Activated naive CD4-positive, alpha-beta T cell treated with anti-CD3 and anti-CD28 coated beads, Interleukin-2, amount 50 U/mL, for 72 hours (primary cell): ENCODE measurements at regions not wholly inside any gene's neighbourhood (a gene's known extent, or its start where the extent isn't known, plus 50 kb on each side); places are given as distances from the start of the nearest gene placed in this dataset.

Experiments
- ATAC-seq, 2 donors: fragments of 150-1000 bp; cut with Tn5 transposase; 2 replicates each; pipeline ENCODE4 v1.10.0; 2021; ENCODE audit warnings: mild to moderate bottlenecking in 2 of 2, moderate library complexity in 2 of 2
- DNase-seq, 2 donors: peaks; one replicate each; pipeline ENCODE4 v3.0.0; 2021 to 2022; ENCODE audit warnings: low spot score in 2 of 2
- H3K27ac Mint-ChIP-seq, 2 donors: one replicate each; pipeline ENCODE4 v1.8.0; 2022; ENCODE audit warnings: mild to moderate bottlenecking in 2 of 2, mixed read lengths in 2 of 2
- H3K36me3 Mint-ChIP-seq, 2 donors: one replicate each; pipeline ENCODE4 v1.8.0; 2022; ENCODE audit warnings: mixed read lengths in 2 of 2
- H3K9me3 Mint-ChIP-seq, 2 donors: one replicate each; pipeline ENCODE4 v1.8.0; 2022; ENCODE audit warnings: mixed read lengths in 2 of 2

DNA sequence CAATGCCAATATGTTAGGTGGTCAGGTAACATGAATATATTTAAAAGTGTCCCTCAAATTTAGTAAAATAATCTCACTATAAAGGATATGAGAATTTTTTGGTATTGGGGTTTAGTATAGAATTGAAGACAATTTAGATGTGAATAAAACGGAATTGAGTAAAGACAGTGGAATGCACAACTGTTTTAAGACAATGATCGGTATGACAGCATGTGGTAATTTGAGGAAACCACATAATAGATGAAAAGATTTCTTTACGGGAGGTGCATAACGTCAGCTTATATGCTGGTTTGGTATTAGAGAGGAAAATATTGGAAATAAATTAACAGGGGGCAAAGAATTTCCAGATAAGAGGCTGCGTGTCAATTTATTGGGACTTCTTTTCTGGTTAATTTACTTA lies 1043.2 kb downstream of the CDH18 start:
- peaks cover 9% of the 10 kb centered on the region in 2 donors for H3K9me3 Mint-ChIP-seq

DNA sequence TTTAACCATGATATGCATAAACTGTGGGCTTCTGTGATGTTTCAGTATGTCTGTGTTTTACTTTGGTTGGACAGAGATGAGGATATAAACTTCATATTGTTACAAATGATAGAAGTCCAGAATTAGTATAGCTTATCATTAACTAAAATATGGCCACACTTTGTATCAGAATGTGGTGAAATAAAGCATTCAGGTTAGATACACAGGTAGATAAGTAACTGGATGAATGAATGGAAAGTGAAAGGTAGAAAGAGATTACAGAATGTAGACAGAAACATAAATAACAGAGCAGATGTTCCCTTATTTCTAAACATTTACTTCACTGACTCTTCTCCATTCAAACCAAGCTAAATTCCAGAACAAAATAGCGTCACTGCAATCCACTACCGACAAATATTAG lies 1033.8 kb downstream of the CDH18 start:
- H3K27ac Mint-ChIP-seq: no peak overlapping the region
- H3K9me3 Mint-ChIP-seq: peaks cover 3 to 4% of the 10 kb centered on the region in 2 donors
- H3K36me3 Mint-ChIP-seq: no peaks in the 10 kb centered on the region
- ATAC-seq (no peak), DNase-seq (no peak)

More for the DNA sequence above, 1043.2 kb downstream of the CDH18 start:
- DNase-seq (no peak), ATAC-seq (no peak)
- Mint-ChIP-seq H3K27ac (no peak overlapping the region), H3K36me3 (no peaks in the 10 kb centered on the region)

GRCh38 chr5:18959535-18959934 lies 1028.5 kb downstream of the CDH18 start:
- H3K27ac Mint-ChIP-seq: no peak overlapping the region
- H3K36me3 Mint-ChIP-seq: no peaks in the 10 kb centered on the region
- no peak for ATAC-seq
- peaks cover 3 to 5% of the 10 kb centered on the region in 2 donors for H3K9me3 Mint-ChIP-seq
- no peak for DNase-seq

DNA sequence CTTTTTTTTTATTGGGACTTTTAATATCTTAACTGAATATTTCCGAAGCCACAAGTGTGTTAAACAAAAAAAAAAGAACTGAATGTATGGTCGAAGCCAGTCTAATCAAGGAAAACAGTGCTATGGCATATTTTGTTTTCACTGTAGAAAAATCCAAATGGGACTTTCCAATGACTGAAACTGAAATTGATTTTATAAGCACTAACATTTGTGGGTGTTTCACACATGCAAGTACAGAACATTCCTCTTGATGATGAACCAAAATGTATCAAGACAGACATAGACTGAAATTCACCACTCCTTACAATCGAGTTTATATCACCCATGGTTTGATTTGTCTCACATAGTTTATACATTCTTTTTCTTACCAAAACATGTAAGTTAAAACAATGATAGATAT lies 1026.8 kb downstream of the CDH18 start:
- peaks cover 3 to 7% of the 10 kb centered on the region in 2 donors for H3K9me3 Mint-ChIP-seq
- H3K27ac Mint-ChIP-seq: no peak overlapping the region
- no peak for DNase-seq
- no peaks in the 10 kb centered on the region for H3K36me3 Mint-ChIP-seq
- ATAC-seq: no peak

- no peak overlapping the region for H3K27ac Mint-ChIP-seq
- H3K36me3 Mint-ChIP-seq: no peaks in the 10 kb centered on the region
These were observed 1022.1 kb downstream of the CDH18 start for GRCh38 chr5:18965893-18966292.

GRCh38 chr5:18967637-18968036 lies 1020.4 kb downstream of the CDH18 start:
- Mint-ChIP-seq H3K27ac (no peak overlapping the region), H3K36me3 (no peaks in the 10 kb centered on the region), H3K9me3 (peaks cover 0 to 4% of the 10 kb centered on the region in 2 donors)
- no peak for ATAC-seq
- no peak for DNase-seq

More at GRCh38 chr5:18965893-18966292, 1022.1 kb downstream of the CDH18 start:
- H3K9me3 Mint-ChIP-seq: peaks cover 0 to 4% of the 10 kb centered on the region in 2 donors
- DNase-seq (no peak), ATAC-seq (no peak)

DNA sequence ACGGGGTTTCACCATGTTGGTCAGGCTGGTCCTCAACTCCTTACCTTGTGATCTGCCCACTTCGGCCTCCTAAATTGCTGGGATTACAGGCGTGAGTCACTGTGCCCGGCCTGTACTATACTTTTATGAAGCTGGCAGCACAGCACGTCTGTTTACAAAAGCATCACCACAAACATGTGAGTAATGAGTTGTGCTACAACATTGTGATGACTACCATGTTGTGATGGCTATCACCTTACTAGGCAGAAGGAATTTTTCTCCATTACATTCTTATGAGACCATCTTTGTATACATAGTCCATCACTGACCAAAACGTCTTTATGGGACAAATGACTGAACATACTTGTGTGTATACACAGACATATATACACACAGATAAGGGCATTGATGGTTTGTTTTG lies 1019.0 kb downstream of the CDH18 start:
- Mint-ChIP-seq H3K36me3 (no peaks in the 10 kb centered on the region), H3K9me3 (peaks cover 0 to 4% of the 10 kb centered on the region in 2 donors), H3K27ac (no peak overlapping the region)
- no peak for ATAC-seq
- no peak for DNase-seq

GRCh38 chr5:18970000-18970399 lies 1018.0 kb downstream of the CDH18 start:
- Mint-ChIP-seq H3K36me3 (no peaks in the 10 kb centered on the region), H3K9me3 (peaks cover 0 to 4% of the 10 kb centered on the region in 2 donors), H3K27ac (no peak overlapping the region)
- ATAC-seq: no peak
- DNase-seq: no peak

- Mint-ChIP-seq H3K9me3 (peaks cover 0 to 4% of the 10 kb centered on the region in 2 donors), H3K36me3 (no peaks in the 10 kb centered on the region), H3K27ac (no peak overlapping the region)
- DNase-seq (no peak), ATAC-seq (no peak)
These were observed 1015.8 kb downstream of the CDH18 start for GRCh38 chr5:18972177-18972576.

DNA sequence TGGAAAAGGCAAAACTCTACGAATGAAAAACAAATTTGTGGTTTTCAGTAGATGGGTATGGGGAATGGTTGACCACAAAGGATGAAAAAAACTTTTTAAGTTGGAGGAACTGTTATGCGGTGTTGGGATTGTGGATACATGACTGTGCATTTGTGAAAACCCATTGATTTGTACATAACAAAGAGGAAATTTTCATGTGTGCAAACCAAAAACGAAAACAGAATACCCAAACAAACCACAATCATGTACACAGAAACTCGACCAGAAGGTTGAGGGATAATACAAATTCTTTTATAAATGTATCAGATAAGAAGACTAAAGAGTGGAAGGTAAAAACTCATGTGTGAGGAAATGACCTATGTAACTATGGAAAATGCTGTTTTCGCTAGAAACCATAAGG lies 1012.4 kb downstream of the CDH18 start:
- Mint-ChIP-seq H3K36me3 (no peaks in the 10 kb centered on the region), H3K9me3 (peaks cover 0 to 8% of the 10 kb centered on the region in 2 donors), H3K27ac (no peak overlapping the region)
- DNase-seq: no peak
- no peak for ATAC-seq

- H3K36me3 Mint-ChIP-seq: no peaks in the 10 kb centered on the region
- peaks cover 4 to 9% of the 10 kb centered on the region in 2 donors for H3K9me3 Mint-ChIP-seq
- ATAC-seq: no peak
- no peak for DNase-seq
- no peak overlapping the region for H3K27ac Mint-ChIP-seq
These were observed 1010.1 kb downstream of the CDH18 start for GRCh38 chr5:18977880-18978279.

GRCh38 chr5:18984559-18985080 lies 1003.4 kb downstream of the CDH18 start:
- DNase-seq: no peak
- no peak overlapping the region for H3K27ac Mint-ChIP-seq
- H3K9me3 Mint-ChIP-seq: peaks cover 14 to 22% of the 10 kb centered on the region in 2 donors
- ATAC-seq: no peak
- no peaks in the 10 kb centered on the region for H3K36me3 Mint-ChIP-seq

GRCh38 chr5:18985171-18985758 lies 1002.7 kb downstream of the CDH18 start:
- Mint-ChIP-seq H3K9me3 (peaks cover 17 to 23% of the 10 kb centered on the region in 2 donors), H3K27ac (no peak overlapping the region), H3K36me3 (no peaks in the 10 kb centered on the region)
- ATAC-seq: no peak
- no peak for DNase-seq

- no peaks in the 10 kb centered on the region for H3K36me3 Mint-ChIP-seq
- H3K9me3 Mint-ChIP-seq: peaks cover 21 to 27% of the 10 kb centered on the region in 2 donors
- ATAC-seq (no peak), DNase-seq (no peak)
- H3K27ac Mint-ChIP-seq: no peak overlapping the region
These were observed 1000.9 kb downstream of the CDH18 start for GRCh38 chr5:18987101-18987500.

DNA sequence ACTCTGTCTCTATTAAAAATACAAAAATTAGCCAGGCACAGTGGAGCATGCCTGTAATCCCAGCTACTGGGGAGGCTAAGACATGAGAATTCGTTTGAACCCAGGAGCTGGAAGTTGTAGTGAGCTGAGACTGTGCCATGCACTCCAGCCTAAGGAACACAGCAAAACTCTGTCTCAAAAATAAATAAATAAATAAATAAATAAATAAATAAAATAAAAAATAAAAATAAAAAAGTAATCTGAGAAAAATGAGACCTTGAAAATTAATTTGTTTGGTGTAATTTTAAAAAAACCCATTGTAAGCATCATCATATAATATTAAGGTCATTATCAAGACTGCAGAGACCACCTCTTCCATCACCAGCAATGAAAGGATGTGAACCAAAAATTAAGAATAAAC lies 997.1 kb downstream of the CDH18 start:
- Mint-ChIP-seq H3K36me3 (no peaks in the 10 kb centered on the region), H3K9me3 (peaks cover 12 to 19% of the 10 kb centered on the region in 2 donors), H3K27ac (no peak overlapping the region)
- no peak for ATAC-seq
- no peak for DNase-seq

DNA sequence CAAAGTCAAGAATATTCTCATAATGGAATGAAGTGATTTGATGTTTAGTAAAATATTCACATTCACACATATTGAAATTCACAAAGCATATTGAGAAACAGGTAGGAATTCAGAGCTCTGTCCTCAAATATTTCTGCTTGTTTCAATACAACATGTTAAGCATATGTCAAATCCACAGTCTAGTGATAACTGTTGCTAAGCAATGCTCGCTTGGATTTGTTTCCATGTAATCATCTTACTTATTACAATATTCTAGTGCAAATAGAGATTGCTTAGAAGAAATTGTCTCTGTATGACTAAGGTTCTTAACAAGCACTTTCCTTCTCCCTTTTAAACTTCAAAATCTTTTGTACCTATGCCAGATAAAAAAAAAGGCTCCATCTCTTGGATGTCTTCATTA lies 995.7 kb downstream of the CDH18 start:
- ATAC-seq (no peak), DNase-seq (no peak)
- no peaks in the 10 kb centered on the region for H3K36me3 Mint-ChIP-seq
- H3K27ac Mint-ChIP-seq: no peak overlapping the region
- H3K9me3 Mint-ChIP-seq: peaks cover 9 to 15% of the 10 kb centered on the region in 2 donors

GRCh38 chr5:18999478-18999877 lies 988.5 kb downstream of the CDH18 start:
- Mint-ChIP-seq H3K36me3 (no peaks in the 10 kb centered on the region), H3K9me3 (peaks cover 8 to 11% of the 10 kb centered on the region in 2 donors), H3K27ac (no peak overlapping the region)
- ATAC-seq (no peak), DNase-seq (no peak)

- Mint-ChIP-seq H3K36me3 (no peaks in the 10 kb centered on the region), H3K27ac (no peak overlapping the region), H3K9me3 (peaks cover 14 to 17% of the 10 kb centered on the region in 2 donors)
- DNase-seq (no peak), ATAC-seq (no peak)
These were observed 986.9 kb downstream of the CDH18 start for GRCh38 chr5:19001054-19001453.
